ENCODE measurements at regions not wholly inside any gene's neighbourhood (a gene's known extent, or its start where the extent isn't known, plus 50 kb on each side); places are given as distances from the start of the nearest gene placed in this dataset.

- no peak for TF ChIP-seq NR2C2 (IDR thresholded peaks at IDR 0.05; ENCODE audit: borderline replicate concordance, control insufficient read depth, insufficient read length, low read depth)
Observed at GRCh38 chr9:109602987-109603386, 104.9 kb upstream of the PTPN3 start (continued).

GRCh38 chr9:109604131-109604530 lies 106.0 kb upstream of the PTPN3 start:
- no TSS peak for BruUV-seq (replicated peaks)
- FAIRE-seq = no peak
- H3K4me2 ChIP-seq (ENCODE audit: control insufficient read depth, insufficient read depth) = no peak overlapping the region
- no peaks in the 10 kb centered on the region for H3K79me2 ChIP-seq (ENCODE audit: control insufficient read depth, insufficient read depth, low read length)
- in situ Hi-C loops (cut with MboI) = no loop called here
- H3K27me3 ChIP-seq (replicated peaks in 1 of 2; ENCODE audit: control insufficient read depth in 2 of 2, insufficient read depth in 2 of 2, low read length in 1 of 2) = no peaks in the 10 kb centered on the region; a peak in 1 of 4 replicates
- H3K9ac ChIP-seq (ENCODE audit: control insufficient read depth, insufficient read depth, low read length) = no peak overlapping the region
- CTCF ChIA-PET = interaction anchor here (1.9 kb wide), 1 partner anchor 30 kb away, joined by 5 read pairs; no protein-coding TSS in a partner anchor
- intact Hi-C loops (cut with micrococcal nuclease; ENCODE audit: unreplicated experiment) = no loop called here
- no peak for ATAC-seq
- WGBS (ENCODE audit: insufficient coverage, insufficient replicate concordance, low lambda C conversion rate, missing lambda C conversion rate) = 11% methylated on average over 6 of the region's 6 CpGs
- no peak overlapping the region for H3K27ac ChIP-seq (ENCODE audit: control insufficient read depth, insufficient read depth)
- RAD21 ChIA-PET (ENCODE audit: unreplicated experiment) = no interaction called here
- no peaks in the 10 kb centered on the region for H3K4me1 ChIP-seq (ENCODE audit: control insufficient read depth, insufficient read depth, low read length)
- POLR2A ChIA-PET = no interaction called here
- SMC1A ChIA-PET (ENCODE audit: uncharacterized antibody, unreplicated experiment) = interaction anchor here (1.5 kb wide), 1 partner anchor 17 kb away, joined by 4 read pairs; no protein-coding TSS in a partner anchor
- DNase-seq (ENCODE audit: low read depth, low spot score) = no peak
- H3K9me3 ChIP-seq (replicated peaks; ENCODE audit: control insufficient read depth, insufficient read depth, low read length) = no peaks in the 10 kb centered on the region
- H3K4me3 ChIP-seq = no peak overlapping the region
- H3K36me3 ChIP-seq (ENCODE audit: control insufficient read depth in 2 of 2, insufficient read depth in 2 of 2, low read length in 1 of 2) = no peaks in the 10 kb centered on the region
- H2AFZ ChIP-seq (ENCODE audit: control insufficient read depth, low read depth, low read length) = no peak overlapping the region
- no peaks in the 10 kb centered on the region for H4K20me1 ChIP-seq (ENCODE audit: control insufficient read depth, insufficient read depth)
- no peak for TF ChIP-seq NKRF (conservative IDR thresholded peaks at IDR 0.05)
- TF ChIP-seq NR2F1 (conservative IDR thresholded peaks at IDR 0.05) = no peak
- TF ChIP-seq, protein P1, sequence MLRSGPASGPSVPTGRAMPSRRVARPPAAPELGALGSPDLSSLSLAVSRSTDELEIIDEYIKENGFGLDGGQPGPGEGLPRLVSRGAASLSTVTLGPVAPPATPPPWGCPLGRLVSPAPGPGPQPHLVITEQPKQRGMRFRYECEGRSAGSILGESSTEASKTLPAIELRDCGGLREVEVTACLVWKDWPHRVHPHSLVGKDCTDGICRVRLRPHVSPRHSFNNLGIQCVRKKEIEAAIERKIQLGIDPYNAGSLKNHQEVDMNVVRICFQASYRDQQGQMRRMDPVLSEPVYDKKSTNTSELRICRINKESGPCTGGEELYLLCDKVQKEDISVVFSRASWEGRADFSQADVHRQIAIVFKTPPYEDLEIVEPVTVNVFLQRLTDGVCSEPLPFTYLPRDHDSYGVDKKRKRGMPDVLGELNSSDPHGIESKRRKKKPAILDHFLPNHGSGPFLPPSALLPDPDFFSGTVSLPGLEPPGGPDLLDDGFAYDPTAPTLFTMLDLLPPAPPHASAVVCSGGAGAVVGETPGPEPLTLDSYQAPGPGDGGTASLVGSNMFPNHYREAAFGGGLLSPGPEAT (IDR thresholded peaks at IDR 0.05; ENCODE audit: low read depth) = no peak
- no peak for TF ChIP-seq SMC3 (IDR thresholded peaks at IDR 0.05; ENCODE audit: borderline replicate concordance, low read length)
- no peak for TF ChIP-seq TBL1XR1 (IDR thresholded peaks at IDR 0.05; ENCODE audit: low read depth, low read length)
- TF ChIP-seq MYB (IDR thresholded peaks at IDR 0.05; ENCODE audit: borderline replicate concordance, low read depth, low read length) = no peak
- no peak for TF ChIP-seq RAD21 (IDR thresholded peaks at IDR 0.05; ENCODE audit: insufficient read depth, low read depth, low read length)
- TF ChIP-seq NFYB (IDR thresholded peaks at IDR 0.05; ENCODE audit: insufficient read depth, low read depth, low read length) = no peak
- TF ChIP-seq CHD1 (IDR thresholded peaks at IDR 0.05; ENCODE audit: low read depth, low read length) = no peak
- TF ChIP-seq SREBF1 (IDR thresholded peaks at IDR 0.05; ENCODE audit: low read length) = no peak
- no peak for TF ChIP-seq SIN3A (IDR thresholded peaks at IDR 0.05; ENCODE audit: low read depth, low read length)
- no peak for TF ChIP-seq RELA (IDR thresholded peaks at IDR 0.05; ENCODE audit: borderline replicate concordance, partially characterized antibody)
- no peak for TF ChIP-seq NR2C1 (IDR thresholded peaks at IDR 0.05)
- no peak for TF ChIP-seq MEF2B (IDR thresholded peaks at IDR 0.05; ENCODE audit: partially characterized antibody, poor library complexity, severe bottlenecking)
- TF ChIP-seq EP300 (IDR thresholded peaks at IDR 0.05; ENCODE audit: borderline replicate concordance in 1 of 2, control insufficient read depth in 1 of 2, low read depth in 2 of 2, low read length in 2 of 2) = no peak
- no peak for TF ChIP-seq NRF1 (conservative IDR thresholded peaks at IDR 0.05; ENCODE audit: low read depth, low read length)
